ENCODE measurements at regions not wholly inside any gene's neighbourhood (a gene's known extent, or its start where the extent isn't known, plus 50 kb on each side); places are given as distances from the start of the nearest gene placed in this dataset.
A peak's percentile ranks its signal among the peaks of the same experiment; 100 is the strongest.
"Not testable (repeated sequence)": the region's sequence is repeated elsewhere in the genome, so short reads cannot be mapped to it uniquely, and the experiment has no call there.

DNA sequence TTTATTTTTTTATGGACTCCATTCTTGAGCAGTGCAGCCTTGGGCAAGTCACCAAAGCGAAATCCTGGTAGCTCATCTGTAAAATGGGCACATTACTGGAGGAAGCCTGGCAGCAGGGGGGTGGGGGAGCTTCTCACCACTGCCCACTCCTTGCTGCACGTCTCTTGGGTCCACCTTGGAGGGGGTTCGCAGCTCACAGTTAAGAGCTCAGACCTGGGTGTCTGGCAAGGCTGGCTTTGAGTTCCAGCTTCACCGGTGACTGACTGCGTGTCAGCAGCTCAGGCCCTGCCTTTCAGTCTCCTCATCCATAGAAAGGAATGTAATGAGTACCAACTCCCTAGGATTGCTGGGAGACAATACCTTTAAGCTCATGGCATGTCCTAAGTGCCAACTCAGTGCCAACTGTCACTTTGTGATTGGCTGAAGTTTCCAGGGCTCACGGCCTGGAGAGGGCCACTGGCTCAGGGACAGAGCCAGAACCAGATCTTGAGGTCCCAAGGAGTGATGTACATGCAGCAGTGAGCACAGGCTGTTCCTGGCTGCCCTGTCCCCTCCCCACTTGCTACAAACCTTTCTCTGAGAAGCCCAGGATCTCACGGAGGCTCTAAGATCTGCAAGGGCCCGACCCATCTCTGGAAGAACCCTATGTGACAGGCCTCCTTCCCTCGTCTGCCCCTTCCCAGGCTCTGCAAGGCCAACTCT is 72.9 kb downstream of the C9orf50 start:
- no peaks in the 10 kb centered on the region for H3K9me2 ChIP-seq (ENCODE audit: insufficient read depth)
- 0 out of 2 replicates have a peak overlapping the region, but pooled peaks have one; percentile 44 for H3K27ac ChIP-seq
- in situ Hi-C loops (cut with MboI): no loop called here
- H3K36me3 ChIP-seq (ENCODE audit: low read depth): no peaks in the 10 kb centered on the region
- TF ChIP-seq EZH2 (IDR thresholded peaks at IDR 0.05; ENCODE audit: insufficient read depth, poor library complexity, severe bottlenecking): no peak
- no peak for TF ChIP-seq EZH2phosphoT487 (IDR thresholded peaks at IDR 0.05; ENCODE audit: insufficient read depth, low read depth)
- peaks cover 40% of the 10 kb centered on the region for H3F3A ChIP-seq (ENCODE audit: insufficient read depth)
- H3K4me1 ChIP-seq (ENCODE audit: insufficient read depth): peaks cover 20% of the 10 kb centered on the region
- no peak overlapping the region for H3K4me3 ChIP-seq
- peak; percentile 40 for DNase-seq
- no peaks in the 10 kb centered on the region for H3K27me3 ChIP-seq (replicated peaks; ENCODE audit: insufficient read depth)
- no peak overlapping the region for H3K9ac ChIP-seq
- 53 to 60% methylated on average over 9 of the region's 9 CpGs for WGBS, 2 experiments (ENCODE audit: low coverage in 1 of 2, low lambda C conversion rate in 2 of 2, missing lambda C conversion rate in 2 of 2)
- no peaks in the 10 kb centered on the region for H3K79me2 ChIP-seq (ENCODE audit: insufficient read depth)
- H3K9me3 ChIP-seq (ENCODE audit: low read depth): no peaks in the 10 kb centered on the region
- peak overlapping the region; percentile 70; the same call in 1 of the 2 replicates for H2AFZ ChIP-seq
- H3K4me2 ChIP-seq (ENCODE audit: unreplicated experiment): no peak overlapping the region
- H4K20me1 ChIP-seq (ENCODE audit: insufficient read depth): no peaks in the 10 kb centered on the region

DNA sequence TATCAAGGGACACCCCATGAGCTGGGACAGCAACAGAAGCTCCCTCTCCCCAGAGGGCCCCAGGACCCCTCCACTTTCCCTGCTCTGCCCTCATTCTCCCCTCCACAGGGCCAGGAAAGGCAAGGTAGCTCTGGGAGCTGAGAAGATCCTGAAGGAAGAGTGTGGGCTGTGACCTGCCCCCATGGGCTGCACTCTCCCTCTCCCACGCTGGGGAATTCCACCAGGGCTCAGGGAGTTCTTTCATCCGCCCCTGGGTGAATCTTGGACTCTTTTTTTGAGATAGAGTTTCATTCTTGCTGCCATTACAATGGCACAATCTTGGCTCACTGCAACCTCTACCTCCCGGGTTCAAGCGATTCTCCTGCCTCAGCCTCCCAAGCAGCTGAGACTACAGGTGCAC is 73.8 kb downstream of the C9orf50 start:
- H3K36me3 ChIP-seq (ENCODE audit: low read depth): no peaks in the 10 kb centered on the region
- H2AFZ ChIP-seq: no peak overlapping the region
- WGBS, 2 experiments (ENCODE audit: low coverage in 1 of 2, low lambda C conversion rate in 2 of 2, missing lambda C conversion rate in 2 of 2): 82 to 87% methylated on average over 4 of the region's 4 CpGs
- no peaks in the 10 kb centered on the region for H3K9me3 ChIP-seq (ENCODE audit: low read depth)
- no peak overlapping the region for H3K9ac ChIP-seq
- peaks cover 38% of the 10 kb centered on the region for H3F3A ChIP-seq (ENCODE audit: insufficient read depth)
- no peak overlapping the region for H3K27ac ChIP-seq
- H3K4me1 ChIP-seq (ENCODE audit: insufficient read depth): peaks cover 20% of the 10 kb centered on the region
- H3K79me2 ChIP-seq (ENCODE audit: insufficient read depth): no peaks in the 10 kb centered on the region
- no peaks in the 10 kb centered on the region for H3K27me3 ChIP-seq (replicated peaks; ENCODE audit: insufficient read depth)
- TF ChIP-seq EZH2phosphoT487 (IDR thresholded peaks at IDR 0.05; ENCODE audit: insufficient read depth, low read depth): no peak
- no peak for DNase-seq
- in situ Hi-C loops (cut with MboI): no loop called here
- no peak overlapping the region for H3K4me3 ChIP-seq
- H4K20me1 ChIP-seq (ENCODE audit: insufficient read depth): no peaks in the 10 kb centered on the region
- H3K4me2 ChIP-seq (ENCODE audit: unreplicated experiment): no peak overlapping the region
- H3K9me2 ChIP-seq (ENCODE audit: insufficient read depth): no peaks in the 10 kb centered on the region

DNA sequence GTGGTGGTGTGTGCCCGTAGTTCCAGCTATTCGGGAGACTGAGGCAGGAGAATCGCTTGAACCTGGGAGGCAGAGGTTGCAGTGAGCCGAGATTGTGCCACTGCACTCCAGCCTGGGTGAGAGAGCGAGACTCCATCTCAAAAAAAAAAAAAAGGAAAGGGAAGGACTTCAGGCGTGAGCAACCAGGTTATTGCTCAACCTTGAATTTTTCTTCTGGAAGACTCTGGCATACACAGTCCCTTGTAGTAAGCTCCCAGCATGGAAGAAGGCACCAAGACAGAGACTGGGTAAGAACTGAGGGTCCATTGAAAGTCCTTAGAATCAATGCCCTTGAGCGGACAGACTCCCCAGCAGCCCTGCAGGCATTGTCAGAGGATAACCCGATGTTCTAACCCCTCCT is 75.0 kb downstream of the C9orf50 start:
- Histone ChIP-seq H3K4me1 (ENCODE audit: insufficient read depth) (peaks cover 20% of the 10 kb centered on the region), H3F3A (ENCODE audit: insufficient read depth) (peaks cover 28% of the 10 kb centered on the region)
- H3K27me3 ChIP-seq (replicated peaks; ENCODE audit: insufficient read depth); H3K9ac ChIP-seq; H3K36me3 ChIP-seq (ENCODE audit: low read depth); H3K9me2 ChIP-seq (ENCODE audit: insufficient read depth); H4K20me1 ChIP-seq (ENCODE audit: insufficient read depth); DNase-seq; H3K79me2 ChIP-seq (ENCODE audit: insufficient read depth); H3K4me2 ChIP-seq (ENCODE audit: unreplicated experiment); H3K4me3 ChIP-seq; H3K9me3 ChIP-seq (ENCODE audit: low read depth); in situ Hi-C loops (cut with MboI); H3K27ac ChIP-seq; H2AFZ ChIP-seq: not testable (repeated sequence)
- 93 to 94% methylated on average over 8 of the region's 8 CpGs for WGBS, 2 experiments (ENCODE audit: low coverage in 1 of 2, low lambda C conversion rate in 2 of 2, missing lambda C conversion rate in 2 of 2)

DNA sequence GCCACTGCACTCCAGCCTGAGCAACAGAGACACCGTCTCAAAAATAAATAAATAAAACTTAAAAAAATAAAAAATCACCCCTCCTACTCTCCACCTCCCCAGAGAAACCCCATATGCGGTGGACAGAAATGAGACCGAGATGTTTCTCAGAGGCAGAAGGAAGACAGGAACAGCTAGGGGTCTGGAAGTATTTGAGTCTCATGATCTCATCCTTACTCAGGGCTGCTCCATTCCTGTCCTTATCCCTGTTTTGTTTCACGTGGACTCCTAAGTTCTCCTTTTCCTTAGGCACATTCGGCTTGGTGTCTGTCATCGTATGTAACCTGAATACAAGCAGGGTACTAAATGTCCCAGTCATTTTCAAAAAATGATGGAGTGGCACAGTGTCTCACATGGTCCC is 76.1 kb downstream of the C9orf50 start:
- no peaks in the 10 kb centered on the region for H3K9me3 ChIP-seq (ENCODE audit: low read depth)
- H3K4me2 ChIP-seq (ENCODE audit: unreplicated experiment): peak overlapping the region; percentile 35
- peak; percentile 71 for DNase-seq
- peak overlapping the region; percentile 25; the same call in 1 of the 2 replicates for H3K9ac ChIP-seq
- in situ Hi-C loops (cut with MboI): no loop called here
- no peaks in the 10 kb centered on the region for H3K79me2 ChIP-seq (ENCODE audit: insufficient read depth)
- no peaks in the 10 kb centered on the region for H3K36me3 ChIP-seq (ENCODE audit: low read depth)
- no peaks in the 10 kb centered on the region for H3K9me2 ChIP-seq (ENCODE audit: insufficient read depth)
- TF ChIP-seq EZH2phosphoT487 (IDR thresholded peaks at IDR 0.05; ENCODE audit: insufficient read depth, low read depth) (no peak), EZH2 (IDR thresholded peaks at IDR 0.05; ENCODE audit: insufficient read depth, poor library complexity, severe bottlenecking) (no peak)
- H3K4me3 ChIP-seq: no peak overlapping the region
- H3K27me3 ChIP-seq (replicated peaks; ENCODE audit: insufficient read depth): no peaks in the 10 kb centered on the region
- peak overlapping the region; percentile 58 for H2AFZ ChIP-seq
- peaks cover 20% of the 10 kb centered on the region for H3K4me1 ChIP-seq (ENCODE audit: insufficient read depth)
- WGBS, 2 experiments (ENCODE audit: low coverage in 1 of 2, low lambda C conversion rate in 2 of 2, missing lambda C conversion rate in 2 of 2): 21% methylated on average over 6 of the region's 6 CpGs
- H4K20me1 ChIP-seq (ENCODE audit: insufficient read depth): no peaks in the 10 kb centered on the region
- 0 out of 2 replicates have a peak overlapping the region, but pooled peaks have one; percentile 27 for H3K27ac ChIP-seq
- H3F3A ChIP-seq (ENCODE audit: insufficient read depth): peaks cover 28% of the 10 kb centered on the region

DNA sequence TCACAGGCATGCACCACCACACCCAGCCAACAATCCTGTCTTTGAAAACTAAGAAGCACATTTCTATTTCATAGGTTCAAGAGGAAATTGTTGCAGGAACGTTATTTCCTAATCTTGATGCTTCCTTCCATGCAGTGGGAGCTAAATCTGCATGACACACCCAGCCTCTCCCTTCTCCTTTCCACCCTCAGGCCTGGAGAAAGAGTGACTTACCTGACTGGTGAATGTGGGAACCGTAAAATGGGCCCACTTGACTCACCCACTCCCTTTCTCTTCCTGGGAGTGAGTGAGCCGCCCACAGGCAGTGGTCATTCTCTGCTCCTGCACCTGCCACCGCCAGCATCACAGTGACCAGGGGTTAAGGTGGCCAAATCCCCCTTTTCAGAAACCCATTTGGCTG is 78.2 kb downstream of the C9orf50 start:
- Histone ChIP-seq H3K4me3 (no peak overlapping the region), H3K4me1 (ENCODE audit: insufficient read depth) (peaks cover 8% of the 10 kb centered on the region), H3K9me2 (ENCODE audit: insufficient read depth) (no peaks in the 10 kb centered on the region), H3K79me2 (ENCODE audit: insufficient read depth) (no peaks in the 10 kb centered on the region), H3K27ac (no peak overlapping the region), H3K9me3 (ENCODE audit: low read depth) (no peaks in the 10 kb centered on the region), H4K20me1 (ENCODE audit: insufficient read depth) (no peaks in the 10 kb centered on the region), H3F3A (ENCODE audit: insufficient read depth) (peaks cover 15% of the 10 kb centered on the region; the same call in 1 of the 2 replicates), H3K36me3 (ENCODE audit: low read depth) (no peaks in the 10 kb centered on the region), H3K9ac (no peak overlapping the region), H2AFZ (no peak overlapping the region), H3K27me3 (replicated peaks; ENCODE audit: insufficient read depth) (no peaks in the 10 kb centered on the region), H3K4me2 (ENCODE audit: unreplicated experiment) (no peak overlapping the region)
- no peak for DNase-seq
- 87% methylated on average over 4 of the region's 4 CpGs for WGBS, 2 experiments (ENCODE audit: low coverage in 1 of 2, low lambda C conversion rate in 2 of 2, missing lambda C conversion rate in 2 of 2)
- TF ChIP-seq EZH2 (IDR thresholded peaks at IDR 0.05; ENCODE audit: insufficient read depth, poor library complexity, severe bottlenecking) (no peak), EZH2phosphoT487 (IDR thresholded peaks at IDR 0.05; ENCODE audit: insufficient read depth, low read depth) (no peak)
- in situ Hi-C loops (cut with MboI): no loop called here

Data from GM23248 (cell line).